Peyer's patch (tissue), 4 donors: ENCODE measurements at regions not wholly inside any gene's neighbourhood (a gene's known extent, or its start where the extent isn't known, plus 50 kb on each side); places are given as distances from the start of the nearest gene placed in this dataset.

Source experiments
- POLR2A ChIP-seq, 2 donors: fragments of 450-650 bp; IDR thresholded peaks; one replicate each; pipeline ENCODE4 v1.5.1; 2017; ENCODE audit warnings: antibody characterized with exemption in 2 of 2, mild to moderate bottlenecking in 2 of 2, moderate library complexity in 2 of 2
- TF ChIP-seq, protein P1 (sequence below), 6 experiments: fragments of 450-650 bp in 4 of 6; fragments of 200-600 bp in 2 of 6; sonication (generic) in 1 of 6; IDR thresholded peaks; one replicate each; pipeline ENCODE4 v1.5.1; 2017 to 2019; ENCODE audit warnings: antibody characterized with exemption in 6 of 6, mild to moderate bottlenecking in 3 of 6, moderate library complexity in 1 of 6

GRCh38 chr5:103410172-103410571 is 151.6 kb downstream of the MACIR start:
- TF ChIP-seq, protein P1, sequence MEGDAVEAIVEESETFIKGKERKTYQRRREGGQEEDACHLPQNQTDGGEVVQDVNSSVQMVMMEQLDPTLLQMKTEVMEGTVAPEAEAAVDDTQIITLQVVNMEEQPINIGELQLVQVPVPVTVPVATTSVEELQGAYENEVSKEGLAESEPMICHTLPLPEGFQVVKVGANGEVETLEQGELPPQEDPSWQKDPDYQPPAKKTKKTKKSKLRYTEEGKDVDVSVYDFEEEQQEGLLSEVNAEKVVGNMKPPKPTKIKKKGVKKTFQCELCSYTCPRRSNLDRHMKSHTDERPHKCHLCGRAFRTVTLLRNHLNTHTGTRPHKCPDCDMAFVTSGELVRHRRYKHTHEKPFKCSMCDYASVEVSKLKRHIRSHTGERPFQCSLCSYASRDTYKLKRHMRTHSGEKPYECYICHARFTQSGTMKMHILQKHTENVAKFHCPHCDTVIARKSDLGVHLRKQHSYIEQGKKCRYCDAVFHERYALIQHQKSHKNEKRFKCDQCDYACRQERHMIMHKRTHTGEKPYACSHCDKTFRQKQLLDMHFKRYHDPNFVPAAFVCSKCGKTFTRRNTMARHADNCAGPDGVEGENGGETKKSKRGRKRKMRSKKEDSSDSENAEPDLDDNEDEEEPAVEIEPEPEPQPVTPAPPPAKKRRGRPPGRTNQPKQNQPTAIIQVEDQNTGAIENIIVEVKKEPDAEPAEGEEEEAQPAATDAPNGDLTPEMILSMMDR (IDR thresholded peaks at IDR 0.05) = no peak
- no peak for TF ChIP-seq POLR2A (IDR thresholded peaks at IDR 0.05)
